Fibroblast of lung (primary cell): ENCODE measurements at regions not wholly inside any gene's neighbourhood (a gene's known extent, or its start where the extent isn't known, plus 50 kb on each side); places are given as distances from the start of the nearest gene placed in this dataset.

Source experiments
- DNase-seq, 2 donors: peaks; one replicate each; pipeline versions ENCODE4 v3.0.0 to v3.0.0-alpha.2; 2010; ENCODE audit warnings: low read depth in 2 of 2
- H2AFZ ChIP-seq: 2 replicates; pipeline ENCODE4 v1.5.1; 2012; ENCODE audit warnings: low read length, control low read depth, inconsistent platforms
- H3K27ac ChIP-seq: 2 replicates; pipeline ENCODE4 v1.5.1; 2011; ENCODE audit warnings: low read length, control low read depth; ENCODE audit not compliant: insufficient read depth
- H3K27me3 ChIP-seq: 2 replicates; pipeline ENCODE4 v1.5.1; 2011; ENCODE audit warnings: mild to moderate bottlenecking, low read length; ENCODE audit not compliant: control insufficient read depth, insufficient read depth
- H3K36me3 ChIP-seq: 2 replicates; pipeline ENCODE4 v1.5.1; 2011; ENCODE audit warnings: low read length; ENCODE audit not compliant: control insufficient read depth, insufficient read depth
- H3K4me1 ChIP-seq: 2 replicates; pipeline ENCODE4 v1.5.1; 2011; ENCODE audit warnings: low read length; ENCODE audit not compliant: control insufficient read depth, insufficient read depth; ENCODE audit errors: extremely low read depth
- H3K4me2 ChIP-seq: 2 replicates; pipeline ENCODE4 v1.5.1; 2011; ENCODE audit warnings: low read length, control low read depth; ENCODE audit not compliant: insufficient read depth; ENCODE audit errors: extremely low read depth
- H3K4me3 ChIP-seq, 4 experiments: fragments of 200-600 bp in 1 of 4; sonication (generic) in 1 of 4; replicated peaks in 1 of 4; 2 replicates each; pipeline ENCODE4 v1.5.1; 2011 to 2016; ENCODE audit warnings: low read length in 4 of 4, low read depth in 3 of 4, mild to moderate bottlenecking in 3 of 4, control low read depth in 2 of 4, inconsistent platforms in 1 of 4, mixed read lengths in 1 of 4; ENCODE audit not compliant: insufficient read depth in 1 of 4; ENCODE audit errors: control extremely low read depth in 1 of 4
- H3K79me2 ChIP-seq: 2 replicates; pipeline ENCODE4 v1.5.1; 2012; ENCODE audit warnings: mild to moderate bottlenecking, low read length, inconsistent platforms; ENCODE audit not compliant: control insufficient read depth, insufficient read depth
- H3K9ac ChIP-seq: 2 replicates; pipeline ENCODE4 v1.5.1; 2011; ENCODE audit warnings: mild to moderate bottlenecking, low read length, control low read depth; ENCODE audit not compliant: insufficient read depth
- H3K9me3 ChIP-seq: 2 replicates; pipeline ENCODE4 v1.5.1; 2012; ENCODE audit warnings: low read depth, low read length; ENCODE audit not compliant: control insufficient read depth, insufficient read depth
- H4K20me1 ChIP-seq: 2 replicates; pipeline ENCODE4 v1.5.1; 2011; ENCODE audit warnings: low read length; ENCODE audit not compliant: control insufficient read depth, insufficient read depth; ENCODE audit errors: extremely low read depth
- CTCF ChIP-seq, 2 donors: IDR thresholded peaks in 1 of 2; conservative IDR thresholded peaks in 1 of 2; 1 replicate in 1 of 2; 2 replicates in 1 of 2; pipeline ENCODE4 v1.5.1; 2011 to 2012; ENCODE audit warnings: low read length in 2 of 2, control low read depth in 1 of 2, inconsistent platforms in 1 of 2, low read depth in 1 of 2, mild to moderate bottlenecking in 1 of 2
- EZH2 ChIP-seq: IDR thresholded peaks from 2 replicates; pipeline ENCODE4 v1.5.1; 2012; ENCODE audit warnings: low read length, control low read depth, mild to moderate bottlenecking; ENCODE audit errors: missing control alignments

- Histone ChIP-seq H3K4me1 (no peaks in the 10 kb centered on the region), H3K4me3 (no peak overlapping the region), H3K27ac (no peak overlapping the region), H3K79me2 (no peaks in the 10 kb centered on the region), H3K4me2 (no peak overlapping the region), H3K9ac (no peak overlapping the region), H4K20me1 (no peaks in the 10 kb centered on the region), H3K36me3 (no peaks in the 10 kb centered on the region), H2AFZ (no peak overlapping the region), H3K27me3 (no peaks in the 10 kb centered on the region), H3K9me3 (no peaks in the 10 kb centered on the region)
- TF ChIP-seq CTCF (conservative IDR thresholded peaks at IDR 0.05 in 1 of 2, IDR thresholded peaks at IDR 0.05 in 1 of 2; ENCODE audit: low read depth in 1 of 2, low read length in 2 of 2), result no peak
- TF ChIP-seq EZH2, result no peak
- DNase-seq, result no peak
Observed at GRCh38 chr6:147722158-147722557, 213.7 kb downstream of the SAMD5 start.

GRCh38 chr6:147724454-147724853 lies 216.0 kb downstream of the SAMD5 start:
- Histone ChIP-seq H4K20me1 (no peaks in the 10 kb centered on the region), H3K27ac (no peak overlapping the region), H3K4me2 (no peak overlapping the region), H2AFZ (no peak overlapping the region), H3K4me3 (no peak overlapping the region), H3K4me1 (no peaks in the 10 kb centered on the region), H3K27me3 (no peaks in the 10 kb centered on the region), H3K9me3 (no peaks in the 10 kb centered on the region), H3K79me2 (no peaks in the 10 kb centered on the region), H3K36me3 (no peaks in the 10 kb centered on the region), H3K9ac (no peak overlapping the region)
- no peak for TF ChIP-seq CTCF (conservative IDR thresholded peaks at IDR 0.05 in 1 of 2, IDR thresholded peaks at IDR 0.05 in 1 of 2; ENCODE audit: low read depth in 1 of 2, low read length in 2 of 2)
- TF ChIP-seq EZH2, result no peak
- no peak for DNase-seq

GRCh38 chr6:147726342-147726741 lies 217.9 kb downstream of the SAMD5 start:
- TF ChIP-seq EZH2 (no peak), CTCF (conservative IDR thresholded peaks at IDR 0.05 in 1 of 2, IDR thresholded peaks at IDR 0.05 in 1 of 2; ENCODE audit: low read depth in 1 of 2, low read length in 2 of 2) (no peak)
- Histone ChIP-seq H3K79me2 (no peaks in the 10 kb centered on the region), H3K27ac (no peak overlapping the region)

More at GRCh38 chr6:147726342-147726741, 217.9 kb downstream of the SAMD5 start:
- Histone ChIP-seq H2AFZ (no peak overlapping the region), H3K36me3 (no peaks in the 10 kb centered on the region), H3K27me3 (no peaks in the 10 kb centered on the region), H3K4me2 (no peak overlapping the region), H3K9ac (no peak overlapping the region), H4K20me1 (no peaks in the 10 kb centered on the region), H3K4me1 (no peaks in the 10 kb centered on the region), H3K9me3 (no peaks in the 10 kb centered on the region), H3K4me3 (no peak overlapping the region)
- DNase-seq, result no peak
